SW480 (cell line): ENCODE measurements at regions not wholly inside any gene's neighbourhood (a gene's known extent, or its start where the extent isn't known, plus 50 kb on each side); places are given as distances from the start of the nearest gene placed in this dataset.

Experiments
- DNase-seq: peaks from one replicate; pipeline ENCODE4 v3.0.0-alpha.2; 2016; ENCODE audit warnings: low spot score

DNA sequence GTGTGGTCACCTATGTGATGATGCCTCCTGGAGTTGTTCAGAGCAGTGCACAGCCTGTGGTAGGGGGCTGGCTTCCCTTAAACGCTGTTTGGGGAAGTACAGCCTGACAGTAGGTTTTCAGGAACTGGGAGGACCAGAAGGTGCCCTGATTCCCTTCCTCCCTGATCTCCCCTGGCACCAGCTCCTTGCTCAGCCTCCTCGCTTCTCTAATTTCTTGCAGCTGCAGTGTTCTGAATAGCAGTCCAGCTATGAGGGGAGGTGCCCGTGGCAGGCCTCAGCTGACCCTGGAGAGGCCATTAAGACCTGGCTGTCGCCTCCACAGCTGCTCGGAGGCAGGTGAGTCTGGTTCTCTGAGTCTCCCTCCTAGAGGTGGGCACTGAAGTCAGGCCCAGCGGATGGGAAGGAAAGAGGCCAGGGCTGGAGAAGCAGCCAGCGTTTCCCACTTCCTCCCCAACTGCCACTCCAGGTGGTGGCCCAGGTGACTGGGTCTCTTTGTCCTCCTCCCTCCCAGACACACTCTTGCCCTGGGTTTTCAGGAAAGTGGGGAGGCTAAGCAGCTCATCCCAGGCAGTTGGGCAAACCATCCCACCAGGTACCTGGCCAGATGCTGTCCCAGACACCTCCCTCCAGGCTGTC lies 52.0 kb upstream of the RPL11 start:
- DNase-seq = no peak

DNA sequence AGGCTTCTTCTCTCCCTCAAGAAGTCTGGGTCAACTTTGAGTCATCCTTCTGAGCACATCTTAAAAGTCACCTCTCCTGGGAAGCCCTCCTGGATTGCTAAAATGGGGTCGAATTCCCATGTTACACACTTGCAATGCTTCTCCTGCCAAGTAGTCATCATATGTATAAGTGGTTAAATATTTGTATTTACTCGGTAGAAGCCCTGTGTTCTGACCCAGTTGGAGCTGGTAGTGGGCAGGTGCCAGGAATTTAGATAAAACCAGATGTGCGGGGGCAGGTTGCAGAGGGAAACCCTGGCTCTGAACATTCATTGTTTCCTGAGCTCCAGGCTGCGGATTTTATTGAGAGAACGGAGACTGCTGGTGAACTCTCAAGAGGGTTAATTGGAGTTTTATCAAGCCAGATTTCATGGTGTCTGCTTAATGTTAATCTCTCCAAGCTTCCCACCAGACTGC lies 52.8 kb upstream of the RPL11 start:
- DNase-seq = no peak

DNA sequence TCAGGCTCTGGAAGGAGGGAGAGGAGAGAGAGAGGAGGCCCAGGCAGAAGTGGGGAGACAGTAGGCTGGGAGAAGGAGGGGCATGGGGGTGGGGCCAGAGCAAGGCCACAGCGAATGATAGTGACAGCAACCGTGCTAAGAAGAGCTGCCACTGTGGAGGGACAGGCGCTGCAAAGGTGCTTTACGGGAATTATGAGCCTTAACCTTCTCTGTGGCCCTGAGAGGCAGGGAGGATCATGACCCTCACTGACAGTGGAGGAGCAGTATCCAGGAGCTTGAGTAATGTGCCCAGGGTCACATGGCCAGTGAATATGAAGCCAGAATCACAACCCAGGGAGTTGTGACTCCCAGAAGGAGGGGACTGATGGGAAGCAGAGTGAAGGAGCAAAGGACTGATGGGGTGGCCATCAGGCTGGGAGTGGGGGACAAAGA lies 53.4 kb upstream of the RPL11 start:
- no peak for DNase-seq

DNA sequence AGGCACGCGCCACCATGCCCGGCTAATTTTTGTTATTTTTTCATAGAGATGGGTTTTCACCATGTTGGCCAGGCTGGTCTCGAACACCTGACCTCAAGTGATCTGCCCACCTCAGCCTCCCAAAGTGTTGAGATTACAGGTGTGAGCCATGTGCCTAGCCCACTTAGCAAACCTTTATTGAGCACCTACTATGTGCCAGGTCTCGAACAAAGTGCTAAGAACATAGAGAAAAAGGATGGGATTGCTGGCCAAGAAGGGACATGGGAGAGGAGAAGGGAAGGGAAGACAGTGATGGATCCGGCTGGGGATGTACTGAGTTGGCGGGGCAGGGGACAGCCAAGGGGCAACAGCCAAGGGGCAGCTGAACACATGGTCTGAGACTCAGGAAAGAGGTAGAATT lies 55.6 kb upstream of the RPL11 start:
- no peak for DNase-seq

DNA sequence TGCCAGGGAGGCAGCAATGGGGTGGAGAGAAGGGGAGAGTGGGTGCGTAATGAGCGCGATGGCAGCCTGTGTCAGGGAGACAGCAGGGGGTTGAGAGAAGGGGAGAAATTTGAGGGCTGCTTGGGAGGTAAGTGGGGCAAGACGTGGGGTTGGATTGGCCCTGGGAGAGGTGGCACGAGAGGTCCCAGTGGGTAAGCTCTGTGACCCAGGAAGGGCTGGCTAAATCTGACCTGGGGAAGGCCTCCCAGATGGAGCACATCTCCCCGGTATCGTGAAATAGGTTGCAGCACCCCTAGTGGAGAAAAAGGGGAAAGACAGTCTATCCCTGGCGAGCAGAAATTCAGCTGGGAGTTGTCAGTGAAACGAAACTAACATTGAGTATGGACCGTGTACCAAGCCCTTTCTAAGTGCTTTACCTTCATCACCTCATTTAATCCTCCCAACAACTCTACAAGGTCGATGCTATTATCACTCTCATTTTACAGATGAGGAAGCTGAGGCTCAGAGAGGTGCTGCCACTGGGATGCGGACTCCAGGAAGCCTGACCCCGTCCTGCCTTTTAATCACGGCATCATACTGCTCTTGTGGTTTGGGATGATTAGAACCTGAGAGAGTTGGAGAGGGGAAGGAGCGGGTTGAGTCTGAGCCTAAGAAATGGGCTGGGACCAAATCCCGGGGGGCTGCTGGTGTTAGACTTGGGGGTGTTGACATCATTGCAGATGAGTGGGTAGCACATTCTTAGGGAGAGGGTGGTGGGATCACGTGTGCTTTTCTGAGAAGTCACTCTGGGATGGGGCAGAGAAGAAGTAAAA lies 56.6 kb upstream of the RPL11 start:
- DNase-seq = peak; percentile 70

DNA sequence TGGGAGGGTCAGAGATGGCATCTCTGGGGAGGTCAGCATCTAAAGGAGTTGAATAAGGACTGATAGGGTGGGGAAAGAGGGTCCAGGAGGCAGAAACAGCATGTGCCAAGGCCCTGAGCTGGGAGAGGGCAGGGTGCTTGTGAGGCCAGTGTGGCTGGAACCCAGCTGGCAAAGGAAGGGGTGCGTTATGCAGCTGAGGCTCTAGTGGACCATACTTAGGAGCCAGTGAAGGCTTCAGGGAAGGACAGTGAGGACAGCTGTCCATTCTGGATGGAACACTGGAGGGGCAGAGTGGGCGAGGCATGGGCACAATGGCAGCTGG lies 57.1 kb upstream of the RPL11 start:
- DNase-seq = no peak

DNA sequence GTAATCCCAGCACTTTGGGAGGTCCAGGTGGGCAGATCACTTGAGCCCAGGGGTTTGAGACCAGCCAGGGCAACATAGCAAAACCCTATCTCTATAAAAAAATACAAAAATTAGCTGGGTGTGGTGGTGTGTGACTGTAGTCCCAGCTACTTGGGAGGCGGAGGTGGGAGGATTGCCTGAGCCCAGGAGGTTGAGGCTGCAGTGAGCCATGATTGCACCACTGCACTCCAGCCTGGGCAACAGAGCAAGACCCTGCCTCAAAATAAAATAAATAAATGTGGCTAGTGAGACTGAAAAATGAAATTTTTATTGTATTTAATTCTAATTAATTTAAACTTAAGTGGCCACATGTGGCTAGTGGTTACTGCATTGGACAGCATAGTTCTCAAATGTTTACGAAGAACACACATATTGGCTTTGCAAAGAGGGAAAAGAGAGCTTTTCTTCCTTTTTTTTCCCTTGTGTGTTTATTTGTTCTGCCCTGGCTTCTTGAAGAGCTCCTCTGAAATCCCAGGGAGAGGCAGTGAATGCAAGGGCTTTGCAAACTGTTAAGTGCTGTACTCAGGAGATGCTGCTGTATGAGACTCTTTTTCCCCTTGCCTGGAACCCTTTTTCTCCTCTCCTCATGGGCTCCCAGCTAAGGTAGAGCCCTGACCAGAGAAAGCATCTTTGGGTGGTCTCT lies 59.0 kb upstream of the RPL11 start:
- no peak for DNase-seq

DNA sequence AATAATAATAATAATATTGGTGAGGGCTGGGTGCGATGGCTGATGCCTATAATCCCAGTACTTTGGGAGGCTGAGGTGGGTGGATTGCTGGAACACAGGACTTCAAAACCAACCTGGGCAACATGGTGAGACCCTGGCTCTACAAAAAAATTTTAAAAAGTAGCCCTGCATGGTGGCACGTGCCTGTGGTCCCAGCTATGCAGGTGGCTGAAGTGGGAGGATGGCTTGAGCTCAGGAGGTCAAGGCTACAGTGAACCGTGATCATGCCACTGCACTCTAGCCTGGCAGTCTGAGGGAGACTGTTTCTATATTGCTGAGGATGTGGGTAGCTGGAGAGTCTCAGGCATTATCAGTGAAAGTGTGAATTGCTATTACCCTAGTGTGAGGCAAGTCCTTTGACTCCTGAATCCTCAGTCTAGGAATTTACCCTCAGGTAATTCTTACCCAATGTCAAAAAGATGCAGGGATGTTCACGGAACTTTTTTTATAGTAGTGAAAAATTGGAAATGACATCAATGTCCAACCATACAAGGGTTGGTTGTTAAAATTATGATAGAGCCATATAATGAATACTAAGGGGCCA lies 61.8 kb upstream of the RPL11 start:
- DNase-seq = no peak

DNA sequence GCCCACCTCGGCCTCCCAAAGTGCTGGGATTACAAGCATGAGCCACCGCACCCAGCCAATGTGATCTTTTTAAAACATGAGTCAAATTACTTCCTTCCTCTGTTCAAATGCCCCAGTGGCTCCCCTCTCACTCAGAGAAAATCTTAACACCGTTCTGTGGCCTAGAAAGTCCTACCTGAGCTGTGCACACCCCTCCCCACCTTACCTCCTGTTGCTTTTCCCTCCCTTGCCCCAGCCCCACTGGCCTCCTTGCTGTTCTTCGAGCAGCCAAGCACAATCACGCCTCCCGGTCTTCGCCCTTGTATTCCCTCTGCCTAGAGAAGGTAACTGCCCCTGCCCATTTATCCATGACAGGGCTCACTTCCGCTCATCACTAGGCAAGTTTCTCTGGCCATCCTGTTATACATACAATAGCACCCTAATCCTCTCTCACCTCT lies 62.6 kb upstream of the RPL11 start:
- no peak for DNase-seq

DNA sequence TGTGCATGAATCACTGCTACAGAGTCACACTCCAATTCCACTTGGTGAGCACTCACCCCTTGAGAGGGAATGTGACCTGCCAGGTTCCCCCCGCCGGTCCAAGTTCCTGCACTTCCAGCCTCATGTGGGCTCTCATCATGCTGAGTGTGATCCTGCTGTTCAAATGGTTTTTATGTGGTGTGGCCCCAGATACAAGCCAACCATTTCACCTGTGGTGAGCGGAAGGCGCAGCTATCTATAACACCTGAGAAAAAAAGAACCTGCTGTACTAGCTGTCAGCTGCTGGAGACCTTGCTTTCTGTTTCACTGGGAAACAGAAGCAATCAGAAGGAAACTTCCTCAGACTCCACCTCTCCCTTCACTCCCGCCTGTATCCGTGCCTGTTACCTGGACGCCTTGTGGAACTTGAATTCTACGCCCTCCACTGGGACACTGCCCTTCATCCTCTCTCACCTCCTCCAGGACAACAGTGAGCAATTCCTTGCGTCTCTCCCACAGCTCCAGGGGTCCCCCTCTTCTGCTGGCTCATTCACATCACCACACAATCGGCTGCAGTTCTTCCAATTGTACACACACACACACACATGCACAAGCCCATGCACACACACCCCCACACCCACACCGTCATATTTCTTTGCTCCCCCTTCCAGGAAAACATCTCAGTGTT lies 64.4 kb upstream of the RPL11 start:
- DNase-seq = no peak

DNA sequence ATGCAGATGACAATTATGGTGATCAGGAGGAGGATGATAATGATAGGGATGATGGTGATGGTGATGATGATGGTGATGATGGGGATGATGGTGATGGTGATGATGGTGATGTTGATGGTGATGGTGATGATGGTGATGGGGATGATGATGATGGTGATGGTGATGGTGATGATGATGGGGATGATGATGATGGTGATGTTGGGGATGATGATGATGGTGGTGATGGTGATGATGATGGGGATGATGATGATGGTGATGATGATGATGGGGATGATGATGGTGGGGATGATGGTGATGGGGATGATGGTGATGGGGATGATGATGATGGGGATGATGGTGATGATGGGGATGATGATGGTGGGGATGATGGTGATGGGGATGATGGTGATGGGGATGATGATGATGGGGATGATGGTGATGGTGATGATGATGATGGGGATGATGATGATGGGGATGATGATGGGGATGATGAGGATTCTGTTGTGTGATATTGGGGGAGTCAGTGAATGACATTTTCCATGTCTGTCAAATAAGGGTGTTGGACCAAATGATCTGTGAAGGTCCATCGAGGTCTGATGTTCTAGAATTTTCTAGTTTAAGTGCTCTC lies 65.6 kb upstream of the RPL11 start:
- DNase-seq = no peak

DNA sequence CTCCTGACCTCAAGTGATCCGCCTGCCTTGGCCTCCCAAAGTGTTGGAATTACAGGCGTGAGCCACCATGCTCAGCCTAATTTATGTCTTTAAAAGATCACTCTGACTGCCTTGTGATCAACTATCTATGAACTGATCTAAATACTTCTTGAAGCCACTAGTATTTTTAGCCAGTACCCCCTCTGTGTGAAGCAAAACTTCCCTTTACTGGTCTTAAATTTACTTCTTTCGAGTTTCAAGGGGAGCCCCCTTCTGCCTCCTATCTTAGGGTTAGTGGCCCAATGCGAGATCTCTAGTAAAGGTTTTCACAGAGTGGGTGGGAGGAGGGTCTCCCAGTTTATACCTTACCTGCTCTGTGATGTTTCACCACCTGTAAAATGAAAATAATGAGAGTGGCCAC lies 66.1 kb upstream of the RPL11 start:
- no peak for DNase-seq

DNA sequence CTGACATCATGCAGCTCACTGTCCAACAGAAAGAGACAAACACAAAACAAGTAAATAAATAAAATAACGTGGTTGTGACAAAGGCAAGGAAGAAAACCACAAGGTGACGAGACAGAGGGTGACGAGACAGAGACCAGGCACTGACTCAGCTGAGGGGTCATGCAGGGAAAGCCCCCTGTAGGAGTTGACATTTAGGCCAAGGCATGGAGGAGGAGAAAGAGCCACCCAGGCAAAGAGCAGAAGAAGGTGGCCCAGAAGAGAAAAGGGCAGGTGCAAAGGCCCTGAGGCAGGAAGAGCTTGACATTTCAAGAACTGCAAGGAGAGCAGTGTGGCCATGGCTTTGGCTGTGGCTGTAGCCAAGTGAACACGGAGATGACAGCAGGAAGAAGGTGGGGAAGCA lies 65.1 kb upstream of the ID3 start:
- DNase-seq = no peak

DNA sequence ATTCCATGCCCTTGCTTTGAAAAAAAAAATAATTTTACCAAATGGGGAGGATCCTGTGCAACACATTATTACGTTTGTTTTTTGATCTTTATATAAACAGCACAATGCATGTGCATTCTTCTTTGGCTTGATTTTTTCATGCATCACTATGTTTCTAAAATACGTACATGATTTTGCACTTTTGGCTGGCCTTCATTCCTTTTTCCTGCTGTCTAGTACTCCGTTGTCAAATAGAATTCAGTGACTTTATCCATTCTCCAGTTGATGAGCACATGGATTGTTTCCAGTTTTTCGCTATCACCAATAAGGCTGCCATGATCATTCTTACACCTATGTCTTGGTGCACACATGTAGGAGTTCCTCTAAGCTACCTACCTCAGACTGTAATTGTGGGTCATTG lies 63.0 kb upstream of the ID3 start:
- no peak for DNase-seq

DNA sequence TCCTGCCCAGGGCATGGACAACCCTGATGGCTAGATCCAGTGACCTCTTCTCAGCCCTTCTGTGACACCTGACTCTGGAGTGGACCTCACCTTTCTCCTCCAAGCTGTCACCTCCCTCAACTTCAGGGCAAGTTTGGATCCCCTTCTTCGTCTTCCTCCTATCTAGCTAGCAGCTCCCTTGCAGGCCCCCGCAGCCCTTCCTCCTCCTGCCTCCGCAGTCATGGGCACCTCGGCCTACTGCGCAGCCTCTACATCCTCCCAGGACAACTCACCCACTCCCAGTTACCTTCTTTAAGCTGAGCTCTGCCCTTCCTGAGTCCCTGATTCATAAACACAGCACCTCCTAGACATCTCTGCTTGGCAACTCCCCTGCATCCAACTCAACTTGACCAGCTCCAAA lies 61.3 kb upstream of the ID3 start:
- no peak for DNase-seq

DNA sequence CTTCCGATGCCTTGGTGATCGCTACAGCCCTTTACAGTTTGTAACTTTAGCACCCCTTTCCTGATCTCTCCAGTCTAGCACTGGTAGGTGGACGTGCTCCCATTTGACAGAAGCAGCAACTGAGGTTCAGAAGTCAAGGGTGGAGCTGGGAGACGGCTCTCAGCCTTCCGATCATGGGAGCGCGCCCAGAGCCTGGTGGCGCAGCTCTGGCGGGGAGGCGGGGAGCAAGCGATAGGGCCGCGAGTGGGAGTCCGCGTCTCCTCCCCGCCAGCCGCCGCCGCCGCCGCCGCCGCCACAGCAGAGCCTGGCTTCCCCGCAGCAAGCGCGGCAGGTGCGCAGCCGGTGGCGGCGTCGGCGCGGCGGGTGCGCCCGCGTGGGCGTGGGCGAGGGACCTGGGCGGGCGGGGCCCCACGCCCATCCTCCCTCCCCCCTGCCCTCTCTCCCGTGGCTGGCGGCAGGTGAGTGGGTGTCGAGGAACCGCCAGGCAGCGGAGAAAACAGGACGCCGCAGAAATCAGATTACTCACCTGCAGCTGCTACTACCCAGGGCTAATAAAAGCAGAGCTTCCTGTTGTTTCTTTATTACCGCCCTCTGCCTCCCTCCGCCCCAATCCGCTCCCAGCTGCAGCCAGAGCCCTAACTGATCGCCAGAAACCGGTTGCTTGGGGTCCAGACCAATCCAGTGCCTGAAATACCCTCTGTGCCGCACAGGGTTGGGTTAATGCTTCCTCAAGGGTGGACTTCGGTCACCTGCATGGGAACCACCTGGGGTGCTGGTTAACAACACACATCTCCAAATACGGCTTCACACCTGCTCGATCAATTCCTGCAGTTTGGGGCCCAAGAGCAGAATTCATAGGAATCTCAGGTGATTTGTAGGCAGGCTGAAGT lies 60.2 kb upstream of the ID3 start:
- DNase-seq = peak; percentile 91

DNA sequence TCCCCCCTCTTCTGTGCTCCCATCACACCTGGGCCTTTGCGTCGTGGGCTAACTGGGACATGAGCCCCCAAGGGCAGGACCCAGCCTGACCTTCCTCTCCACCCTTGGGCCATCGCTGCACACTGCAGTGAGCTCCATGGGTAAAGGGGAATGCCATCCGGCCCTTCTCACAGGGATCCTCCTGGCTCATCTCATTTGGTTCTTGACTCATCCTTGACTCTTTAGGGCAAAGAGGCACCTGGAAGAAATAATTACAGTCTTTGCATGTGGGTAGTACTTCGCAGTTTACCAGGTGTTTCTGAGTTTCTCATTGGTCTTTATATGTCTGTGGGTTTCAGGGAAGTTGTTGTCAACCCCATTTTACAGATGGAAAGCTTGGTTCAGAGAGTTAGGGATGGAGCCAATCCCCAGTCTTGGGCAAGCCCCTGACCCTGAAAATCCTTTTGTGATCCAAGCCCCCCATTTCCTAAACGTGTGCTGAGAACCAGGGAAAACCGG lies 59.3 kb upstream of the ID3 start:
- no peak for DNase-seq

DNA sequence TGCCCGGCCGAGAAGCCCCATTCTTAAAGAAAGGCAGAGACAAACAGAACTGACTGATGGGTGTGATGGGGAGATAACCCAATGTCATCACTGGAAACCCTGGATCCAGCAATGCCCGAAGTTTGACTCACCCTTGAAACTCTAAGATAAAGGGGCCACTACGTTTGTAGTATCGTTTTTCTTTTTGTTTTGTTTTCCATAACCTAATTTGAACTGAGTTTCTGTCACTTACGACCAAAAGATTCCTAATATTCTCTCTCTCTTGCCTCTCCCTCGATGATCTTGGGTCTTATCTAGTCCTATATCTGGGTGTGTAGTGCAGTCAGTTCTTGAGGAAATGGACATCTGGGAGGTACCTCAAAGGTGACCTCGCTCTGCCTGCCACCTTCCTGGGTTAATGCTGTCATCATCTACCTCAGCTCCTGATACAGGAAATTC lies 57.8 kb upstream of the ID3 start:
- DNase-seq = no peak

DNA sequence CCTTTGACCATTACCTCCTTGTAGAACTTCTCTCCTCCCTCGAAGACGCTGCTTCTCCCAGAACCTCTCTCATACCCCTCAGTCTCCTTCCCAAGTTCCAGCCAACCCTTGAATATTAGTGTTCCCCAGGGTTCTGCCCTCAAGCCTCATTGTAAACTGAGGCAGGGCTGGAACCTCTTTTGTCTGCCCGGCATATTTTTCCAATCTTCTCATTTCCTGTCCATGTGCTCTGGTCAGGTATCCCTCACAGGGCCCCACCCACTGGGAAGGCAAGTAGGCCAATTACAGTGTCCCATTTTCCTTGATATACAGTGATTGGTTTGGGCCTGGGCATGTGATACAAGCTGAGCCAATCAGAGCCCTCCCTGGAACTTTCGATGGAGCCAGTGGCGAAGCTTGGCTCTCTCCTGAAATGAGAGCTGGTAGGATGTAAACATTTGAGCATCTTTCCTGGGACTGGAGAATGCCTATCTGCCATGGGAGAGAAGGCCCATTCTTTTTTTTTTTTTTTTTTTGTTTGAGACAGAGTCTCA lies 57.1 kb upstream of the ID3 start:
- no peak for DNase-seq

DNA sequence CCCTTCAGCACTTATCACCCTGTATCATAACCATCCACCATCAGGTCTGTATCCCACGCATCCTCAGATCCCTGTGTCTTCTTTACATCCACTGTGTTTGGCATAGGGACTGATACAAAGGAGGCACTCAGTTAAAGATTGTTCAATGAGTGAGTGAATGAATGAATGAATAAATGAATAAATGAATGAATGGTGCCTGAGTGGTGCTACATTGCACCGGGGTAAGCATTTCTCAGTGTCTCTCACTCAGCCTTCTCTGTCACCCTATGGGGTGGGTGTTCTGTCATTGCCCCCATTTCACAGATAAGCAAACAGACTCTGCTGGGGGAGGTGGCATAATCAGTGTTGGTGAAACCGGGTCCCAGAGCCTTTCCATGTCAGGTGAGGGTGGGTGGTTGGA lies 56.6 kb upstream of the ID3 start:
- no peak for DNase-seq
